HUES6 (cell line): ENCODE measurements at regions not wholly inside any gene's neighbourhood (a gene's known extent, or its start where the extent isn't known, plus 50 kb on each side); places are given as distances from the start of the nearest gene placed in this dataset.
"Not testable (repeated sequence)": the region's sequence is repeated elsewhere in the genome, so short reads cannot be mapped to it uniquely, and the experiment has no call there.

ENCODE experiments used
- H3K27ac ChIP-seq: 2 replicates; pipeline ENCODE4 v1.7.0; 2013; ENCODE audit warnings: low read depth, mild to moderate bottlenecking, low read length, inconsistent platforms
- H3K27me3 ChIP-seq: 2 replicates; pipeline ENCODE4 v1.6.1; 2013; ENCODE audit warnings: low read length; ENCODE audit not compliant: control insufficient read depth, insufficient read depth
- H3K36me3 ChIP-seq: 2 replicates; pipeline ENCODE4 v1.6.1; 2013; ENCODE audit warnings: low read length; ENCODE audit not compliant: control insufficient read depth, insufficient read depth
- H3K4me1 ChIP-seq: 2 replicates; pipeline ENCODE4 v1.6.1; 2013; ENCODE audit warnings: low read length; ENCODE audit not compliant: control insufficient read depth, insufficient read depth
- H3K4me3 ChIP-seq: 2 replicates; pipeline ENCODE4 v1.5.1; 2013; ENCODE audit warnings: low read depth, low read length
- H3K9ac ChIP-seq: one replicate; pipeline ENCODE4 v1.6.1; 2013; ENCODE audit warnings: mild to moderate bottlenecking, low read length
- H3K9me3 ChIP-seq: 2 replicates; pipeline ENCODE4 v1.6.1; 2013; ENCODE audit warnings: low read depth, low read length; ENCODE audit not compliant: control insufficient read depth, insufficient read depth

- no peaks in the 10 kb centered on the region for H3K27me3 ChIP-seq
- no peak overlapping the region for H3K9ac ChIP-seq
- no peaks in the 10 kb centered on the region for H3K36me3 ChIP-seq
- H3K27ac ChIP-seq, result no peak overlapping the region
- no peaks in the 10 kb centered on the region for H3K9me3 ChIP-seq
- H3K4me3 ChIP-seq, result no peak overlapping the region
- H3K4me1 ChIP-seq, result peaks cover 34% of the 10 kb centered on the region
These were observed 534.0 kb upstream of the B3GAT1 start for GRCh38 chr11:134945993-134946392.

GRCh38 chr11:134944986-134945385 is 532.9 kb upstream of the B3GAT1 start:
- H3K4me3 ChIP-seq, result no peak overlapping the region
- no peaks in the 10 kb centered on the region for H3K27me3 ChIP-seq
- no peak overlapping the region for H3K27ac ChIP-seq
- H3K36me3 ChIP-seq, result no peaks in the 10 kb centered on the region
- H3K4me1 ChIP-seq, result peaks cover 40% of the 10 kb centered on the region
- H3K9me3 ChIP-seq, result no peaks in the 10 kb centered on the region
- H3K9ac ChIP-seq, result no peak overlapping the region

GRCh38 chr11:134944131-134944530 is 532.1 kb upstream of the B3GAT1 start:
- Histone ChIP-seq H3K27me3 (no peaks in the 10 kb centered on the region), H3K4me1 (peaks cover 38% of the 10 kb centered on the region), H3K9me3 (no peaks in the 10 kb centered on the region), H3K4me3 (no peak overlapping the region), H3K27ac (no peak overlapping the region), H3K9ac (no peak overlapping the region), H3K36me3 (no peaks in the 10 kb centered on the region)

- Histone ChIP-seq H3K4me1 (peaks cover 37% of the 10 kb centered on the region), H3K36me3 (no peaks in the 10 kb centered on the region), H3K9me3 (no peaks in the 10 kb centered on the region), H3K27ac (no peak overlapping the region), H3K27me3 (no peaks in the 10 kb centered on the region), H3K9ac (no peak overlapping the region), H3K4me3 (no peak overlapping the region)
These were observed 531.5 kb upstream of the B3GAT1 start for GRCh38 chr11:134943544-134943943.

- no peak overlapping the region for H3K4me3 ChIP-seq
- no peak overlapping the region for H3K9ac ChIP-seq
- H3K27me3 ChIP-seq, result no peaks in the 10 kb centered on the region
- no peaks in the 10 kb centered on the region for H3K9me3 ChIP-seq
- no peaks in the 10 kb centered on the region for H3K36me3 ChIP-seq
- H3K27ac ChIP-seq, result no peak overlapping the region
- peaks cover 40% of the 10 kb centered on the region for H3K4me1 ChIP-seq
These were observed 530.6 kb upstream of the B3GAT1 start for GRCh38 chr11:134942681-134943080.

- not testable (repeated sequence) for H3K9me3 ChIP-seq, H3K9ac ChIP-seq, H3K27me3 ChIP-seq, H3K27ac ChIP-seq, H3K36me3 ChIP-seq, H3K4me3 ChIP-seq
- H3K4me1 ChIP-seq, result peaks cover 40% of the 10 kb centered on the region
These were observed 530.0 kb upstream of the B3GAT1 start for GRCh38 chr11:134941936-134942600.

- Histone ChIP-seq H3K9ac (no peak overlapping the region), H3K4me3 (no peak overlapping the region), H3K36me3 (no peaks in the 10 kb centered on the region), H3K27ac (no peak overlapping the region), H3K4me1 (peaks cover 40% of the 10 kb centered on the region), H3K9me3 (no peaks in the 10 kb centered on the region), H3K27me3 (no peaks in the 10 kb centered on the region)
These were observed 529.3 kb upstream of the B3GAT1 start for GRCh38 chr11:134941326-134941725.

- Histone ChIP-seq H3K4me1 (peaks cover 35% of the 10 kb centered on the region), H3K27ac (no peak overlapping the region), H3K9ac (no peak overlapping the region), H3K36me3 (no peaks in the 10 kb centered on the region), H3K27me3 (no peaks in the 10 kb centered on the region), H3K9me3 (no peaks in the 10 kb centered on the region), H3K4me3 (no peak overlapping the region)
These were observed 528.5 kb upstream of the B3GAT1 start for GRCh38 chr11:134940441-134941126.

GRCh38 chr11:134939905-134940304 is 527.9 kb upstream of the B3GAT1 start:
- Histone ChIP-seq H3K4me1 (peaks cover 35% of the 10 kb centered on the region), H3K27ac (no peak overlapping the region), H3K4me3 (no peak overlapping the region), H3K27me3 (no peaks in the 10 kb centered on the region), H3K36me3 (no peaks in the 10 kb centered on the region), H3K9ac (no peak overlapping the region), H3K9me3 (no peaks in the 10 kb centered on the region)

- Histone ChIP-seq H3K27me3 (no peaks in the 10 kb centered on the region), H3K9me3 (no peaks in the 10 kb centered on the region), H3K9ac (no peak overlapping the region), H3K36me3 (no peaks in the 10 kb centered on the region), H3K4me1 (peaks cover 35% of the 10 kb centered on the region), H3K4me3 (no peak overlapping the region), H3K27ac (no peak overlapping the region)
These were observed 527.0 kb upstream of the B3GAT1 start for GRCh38 chr11:134939031-134939430.

- peaks cover 35% of the 10 kb centered on the region for H3K4me1 ChIP-seq
- no peak overlapping the region for H3K9ac ChIP-seq
- H3K27ac ChIP-seq, result no peak overlapping the region
- H3K4me3 ChIP-seq, result no peak overlapping the region
- no peaks in the 10 kb centered on the region for H3K27me3 ChIP-seq
- no peaks in the 10 kb centered on the region for H3K9me3 ChIP-seq
- no peaks in the 10 kb centered on the region for H3K36me3 ChIP-seq
These were observed 526.2 kb upstream of the B3GAT1 start for GRCh38 chr11:134938212-134938611.
